Superior temporal gyrus (tissue), 1 donor: ENCODE measurements at regions not wholly inside any gene's neighbourhood (a gene's known extent, or its start where the extent isn't known, plus 50 kb on each side); places are given as distances from the start of the nearest gene placed in this dataset.

Experiments used
- DNase-seq: peaks from one replicate; pipeline ENCODE4 v3.0.0-alpha.2; 2016; ENCODE audit errors: extremely low spot score

DNA sequence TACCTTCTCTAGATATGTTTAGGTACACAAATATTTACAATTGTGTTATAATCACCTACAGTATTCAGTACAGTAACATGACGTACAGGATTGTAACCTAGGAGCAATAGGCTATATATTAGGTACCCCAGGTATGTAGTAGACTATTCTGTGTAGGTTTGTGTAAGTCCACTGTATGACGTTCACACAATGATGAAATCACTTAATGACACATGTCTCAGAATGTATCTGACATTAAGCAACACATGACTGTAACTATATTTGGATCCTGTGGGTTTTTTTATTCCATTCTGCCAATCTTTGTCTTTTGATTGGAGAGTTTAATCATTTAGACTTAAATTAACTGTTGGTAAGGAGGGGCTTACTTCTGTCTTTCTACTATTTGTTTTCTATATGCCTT lies 52.1 kb downstream of the STYXL2 start:
- DNase-seq = no peak

DNA sequence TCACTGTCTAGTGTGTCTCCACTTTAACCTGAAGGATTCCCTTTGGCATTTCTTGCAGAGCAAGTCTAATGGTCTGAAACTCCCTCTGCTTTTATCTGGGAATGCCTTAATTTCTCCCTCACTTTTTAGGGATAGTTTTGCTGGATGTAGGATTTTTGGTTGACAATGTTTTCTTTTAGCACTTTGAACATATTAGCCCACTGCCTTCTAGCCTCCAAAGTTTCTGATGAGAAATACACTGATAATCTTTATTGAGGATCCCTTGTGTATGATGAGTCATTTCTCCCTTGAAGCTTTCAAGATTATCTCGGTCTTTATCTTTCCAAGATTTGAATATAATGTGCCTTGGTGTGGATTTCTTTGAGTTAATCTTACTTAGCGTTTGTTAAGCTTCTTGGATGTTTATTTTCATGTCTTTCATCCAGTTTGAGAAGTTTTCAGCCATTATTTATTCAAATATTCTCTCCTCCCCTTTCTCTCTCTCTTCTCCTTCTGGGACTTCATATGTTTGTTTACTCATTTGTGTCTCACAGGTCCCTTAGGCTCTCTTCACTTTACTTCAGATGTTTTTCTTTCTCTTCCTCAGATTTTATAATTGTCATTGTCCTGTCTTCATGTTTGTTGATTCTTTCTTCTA lies 53.1 kb downstream of the STYXL2 start:
- DNase-seq = no peak

DNA sequence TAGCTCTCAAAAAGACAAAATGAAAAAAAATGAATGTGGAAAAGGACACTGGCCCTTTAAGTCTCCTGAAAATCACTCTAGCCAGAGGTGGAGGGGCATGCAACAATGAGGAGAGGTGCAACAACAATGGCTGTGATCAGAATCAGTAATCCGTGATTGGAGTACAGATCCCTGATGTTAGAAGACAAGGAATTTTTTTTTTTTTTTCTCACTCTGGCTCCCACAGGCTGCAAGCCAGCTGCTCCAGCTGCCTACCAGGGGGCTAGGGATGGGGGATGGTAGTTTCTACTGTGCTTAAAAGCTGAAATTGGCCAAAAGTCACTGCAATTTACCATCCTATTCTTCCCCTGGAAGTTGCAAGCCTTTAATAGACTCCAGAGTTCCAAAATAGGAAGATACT lies 54.5 kb downstream of the STYXL2 start:
- DNase-seq = no peak

DNA sequence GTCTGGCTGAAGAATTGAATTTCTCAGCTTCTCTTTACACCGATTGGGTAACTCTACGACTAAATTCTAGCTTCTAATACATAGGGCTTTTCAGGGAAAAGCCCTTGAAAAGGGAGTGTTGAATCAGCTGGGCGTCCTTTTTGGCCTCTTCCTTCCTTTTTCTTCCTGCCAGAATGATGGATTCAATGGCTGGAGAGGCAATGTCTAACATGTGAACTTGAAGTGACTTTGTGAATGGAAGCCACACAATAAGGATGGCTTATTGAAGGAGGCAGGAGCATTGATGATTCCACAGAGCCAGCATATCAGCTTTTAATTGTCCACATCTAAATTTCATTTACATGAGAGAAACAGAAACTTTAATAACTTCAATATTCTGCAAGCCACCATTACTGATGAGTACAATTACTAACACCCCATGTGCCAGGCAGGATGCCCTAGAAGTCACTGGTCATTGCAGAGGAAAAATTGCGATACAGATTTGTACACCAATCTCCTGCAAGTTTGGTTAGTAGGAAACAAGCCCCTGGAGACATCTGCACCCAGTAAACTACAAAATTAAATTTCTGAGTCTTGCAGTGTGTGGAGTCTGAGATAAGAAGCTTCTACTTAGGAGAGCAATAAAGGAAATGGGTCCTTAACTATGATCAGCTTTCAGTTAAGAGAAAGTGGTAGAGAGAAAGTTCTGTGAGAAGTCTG lies 56.1 kb downstream of the STYXL2 start:
- DNase-seq = no peak

DNA sequence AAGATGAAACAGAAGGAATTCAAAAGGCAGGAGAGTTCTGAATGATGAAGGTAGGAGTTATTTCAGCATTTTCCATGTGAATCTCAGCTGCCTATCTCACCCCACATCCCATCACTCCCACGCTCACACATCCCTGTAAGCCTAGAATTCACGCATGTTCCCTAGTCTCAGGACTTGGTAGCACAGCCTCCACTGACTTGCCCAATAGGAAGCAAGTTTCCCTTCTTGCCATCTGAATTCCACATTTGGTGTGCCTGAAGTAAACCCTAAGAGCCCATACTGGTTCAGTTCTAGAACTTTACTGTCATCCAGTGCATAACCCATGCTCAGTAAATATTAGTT lies 56.6 kb downstream of the STYXL2 start:
- no peak for DNase-seq

DNA sequence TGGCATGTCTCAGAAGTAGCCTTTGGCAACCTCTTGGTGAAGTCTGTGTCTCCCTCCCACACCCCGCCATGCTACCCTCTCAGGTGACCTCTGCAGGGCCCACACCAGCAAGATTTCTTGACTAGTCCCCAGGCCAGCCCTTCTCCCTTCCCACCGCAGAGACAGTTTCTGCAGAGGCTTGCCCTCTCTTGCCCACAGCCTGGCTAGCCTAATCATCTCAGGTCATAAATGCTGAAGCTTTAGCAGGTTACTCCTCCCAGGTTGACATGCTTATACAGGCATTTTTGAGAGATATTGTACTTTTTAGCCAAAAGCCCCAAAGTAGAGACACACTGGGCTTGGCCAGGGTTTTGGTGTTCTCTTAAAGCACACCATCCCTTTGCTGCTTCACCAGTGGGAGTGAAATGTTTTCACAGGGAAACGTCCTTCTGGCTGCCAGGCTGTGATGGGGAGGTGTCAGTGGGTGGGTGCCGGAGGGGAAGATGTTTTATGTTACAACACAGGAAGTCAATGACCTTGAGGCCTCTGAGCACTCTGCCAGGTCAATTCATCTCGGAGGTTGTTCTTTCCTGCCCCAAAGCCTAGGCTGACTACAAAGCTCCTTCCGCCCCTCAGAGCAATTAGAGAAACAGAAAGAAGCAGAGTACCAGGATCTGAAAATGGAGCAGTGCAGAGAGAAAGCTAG lies 58.5 kb downstream of the STYXL2 start:
- no peak for DNase-seq

DNA sequence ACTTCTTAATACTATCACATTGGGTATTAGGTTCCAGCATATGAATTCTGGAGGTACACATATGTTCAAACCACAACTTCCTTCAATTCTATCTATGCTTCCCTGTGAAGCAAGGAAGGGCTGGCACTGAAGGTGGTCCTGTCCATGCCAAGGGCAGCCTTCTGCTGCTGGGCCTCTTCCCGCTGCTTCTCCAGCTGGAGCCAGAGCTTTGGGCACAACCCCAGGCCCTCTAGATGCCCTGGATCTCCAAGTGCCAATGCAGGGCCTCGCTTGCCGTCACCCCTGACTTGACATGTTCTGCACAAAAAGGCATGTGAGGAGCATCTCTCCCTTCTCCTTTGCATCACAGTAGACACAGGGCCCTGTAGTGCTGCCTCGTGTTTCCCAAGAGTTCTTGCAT lies 62.6 kb downstream of the STYXL2 start:
- no peak for DNase-seq

DNA sequence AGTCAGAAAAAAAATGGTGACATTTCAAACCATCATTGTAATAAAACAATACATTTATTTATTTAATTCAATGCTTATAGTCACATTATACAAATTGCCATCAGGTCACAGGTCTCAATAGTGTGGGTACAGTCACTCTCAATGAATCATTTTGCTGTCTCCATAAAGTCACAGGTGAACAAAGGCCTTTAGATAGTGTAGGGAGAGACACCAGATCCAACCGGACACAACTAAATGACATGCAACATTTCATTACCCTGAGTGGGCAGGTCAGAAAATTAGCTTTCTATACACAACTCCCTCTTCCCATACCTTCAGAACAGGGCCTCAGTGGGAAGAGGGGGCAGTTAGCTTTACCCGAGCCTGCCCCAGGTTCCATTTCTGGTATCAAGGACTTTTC lies 63.2 kb downstream of the STYXL2 start:
- DNase-seq = no peak

DNA sequence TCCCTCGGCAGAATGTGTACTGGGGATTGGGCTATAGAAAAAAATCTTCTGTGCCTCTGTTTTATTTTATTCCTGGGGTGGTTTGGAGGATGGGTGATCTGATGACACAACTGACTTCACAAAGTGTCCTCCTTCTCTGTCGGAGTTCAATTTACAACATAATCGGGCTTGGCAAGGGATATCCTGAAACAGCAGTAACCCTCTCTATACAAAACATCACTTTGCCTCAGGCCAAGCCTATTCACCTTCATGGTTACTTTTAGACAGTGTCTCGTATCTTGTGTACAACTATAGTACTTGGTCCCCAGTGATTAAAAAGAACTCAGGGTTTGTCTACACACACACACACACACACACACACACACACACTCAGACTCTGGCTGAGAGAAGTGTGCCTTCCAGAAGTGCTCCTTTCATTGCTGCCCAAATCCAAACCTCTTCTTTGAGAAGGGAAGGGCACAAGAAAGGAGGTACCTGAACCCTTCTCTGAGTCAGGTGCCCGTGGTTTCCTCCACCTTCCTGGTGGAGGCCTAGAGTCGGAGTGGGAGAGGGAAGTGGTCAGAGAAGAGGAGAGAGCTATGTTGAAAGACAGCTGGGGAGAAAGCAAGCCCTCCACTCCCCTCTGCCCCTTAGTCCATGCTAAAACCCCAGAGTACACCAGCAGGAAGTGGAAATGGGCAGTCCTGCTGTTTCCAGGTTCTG lies 62.4 kb upstream of the POU2F1 start:
- DNase-seq = no peak

DNA sequence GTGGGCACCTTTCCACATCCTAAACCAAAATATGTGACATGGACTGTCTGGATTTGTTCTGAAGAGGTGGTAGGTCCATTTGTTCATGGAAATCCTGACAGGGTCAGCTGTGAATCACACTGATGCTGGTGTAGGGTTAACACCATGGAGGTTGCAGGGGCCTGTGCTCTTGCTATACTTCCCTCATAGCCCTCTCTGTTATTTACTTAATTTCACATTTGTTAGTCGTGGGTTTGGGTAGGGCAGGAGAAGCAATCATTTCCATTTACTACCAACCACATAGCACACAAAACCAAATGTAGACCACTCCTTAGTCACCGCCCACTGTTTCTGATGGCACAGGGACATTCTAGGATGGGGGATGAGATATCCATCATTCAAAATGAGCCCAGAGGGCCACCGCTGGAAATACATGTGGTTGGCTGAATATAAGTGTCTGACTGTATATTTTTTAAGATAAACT lies 61.8 kb upstream of the POU2F1 start:
- no peak for DNase-seq

DNA sequence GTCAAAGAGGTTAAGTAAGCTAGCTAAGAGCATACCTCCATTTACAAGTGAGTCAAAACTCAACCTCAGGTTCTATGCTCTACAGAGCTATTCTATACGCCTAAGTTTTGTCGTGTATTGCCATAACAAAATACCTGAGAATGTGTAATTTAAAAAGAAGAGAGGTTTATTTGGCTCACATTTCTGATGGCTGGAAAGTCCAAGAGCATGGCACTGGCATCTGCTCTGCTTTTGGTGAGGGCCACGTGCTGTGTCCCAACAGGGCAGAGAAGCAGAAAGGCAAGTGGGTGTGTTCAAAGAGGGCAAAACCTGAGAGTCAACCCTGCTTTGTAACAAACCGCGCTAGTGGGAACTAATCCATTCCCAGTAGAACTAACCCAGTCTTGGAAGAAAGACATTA lies 60.9 kb upstream of the POU2F1 start:
- no peak for DNase-seq

DNA sequence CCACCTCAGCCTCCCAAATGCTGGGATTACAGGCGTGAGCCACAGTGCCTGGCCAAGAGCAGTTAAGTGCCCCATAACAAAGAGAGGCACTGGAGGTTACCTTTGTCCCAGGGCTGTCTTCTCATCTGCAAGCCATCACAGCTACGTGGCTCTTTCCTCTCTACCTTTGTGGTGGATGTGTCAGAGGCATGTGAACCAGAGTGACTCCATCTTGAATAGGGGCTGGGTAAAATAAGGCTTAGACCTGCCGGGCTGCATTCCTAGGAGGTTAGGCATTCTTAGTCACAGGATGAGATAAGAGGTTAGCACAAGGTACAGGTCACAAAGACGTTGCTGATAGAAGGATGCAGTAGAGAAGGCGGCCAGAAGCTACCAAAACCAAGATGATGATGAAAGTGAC lies 59.4 kb upstream of the POU2F1 start:
- no peak for DNase-seq

DNA sequence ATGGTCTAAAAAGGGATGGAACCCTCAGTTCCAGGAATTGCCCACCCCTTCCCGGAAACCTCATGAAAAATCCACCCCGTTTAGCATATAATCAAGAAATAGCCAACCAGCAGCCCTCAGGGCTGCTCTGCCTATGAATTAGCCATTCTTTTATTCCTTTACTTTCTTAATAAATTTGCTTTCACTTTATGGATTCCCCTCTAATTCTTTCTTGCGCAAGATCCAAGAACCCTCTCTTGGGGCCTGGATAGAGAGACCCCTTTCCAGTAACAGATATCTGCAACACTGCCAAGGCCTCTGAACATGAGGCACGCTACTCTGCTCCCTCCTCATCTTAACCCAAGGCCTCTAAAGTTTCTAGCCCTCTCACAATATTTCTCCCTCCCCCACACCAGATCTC lies 58.9 kb upstream of the POU2F1 start:
- no peak for DNase-seq

DNA sequence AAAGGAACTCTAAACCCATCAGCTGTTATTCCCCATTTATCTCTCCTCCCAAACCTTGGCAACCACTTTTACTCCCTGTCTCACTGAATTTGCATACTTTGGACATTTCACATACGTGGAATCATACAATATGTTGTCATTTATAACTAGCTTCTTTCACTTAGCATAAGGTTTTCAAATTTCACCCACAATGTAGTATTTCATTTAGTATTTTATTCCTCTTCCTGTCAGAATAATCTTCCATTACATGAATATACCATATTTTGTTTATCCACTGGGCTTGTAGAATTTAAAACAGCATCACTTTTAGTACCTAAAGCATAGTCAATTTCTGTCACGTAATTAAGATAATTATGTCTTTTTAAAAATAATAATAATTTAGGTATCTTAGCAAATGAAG lies 55.5 kb upstream of the POU2F1 start:
- DNase-seq = no peak

DNA sequence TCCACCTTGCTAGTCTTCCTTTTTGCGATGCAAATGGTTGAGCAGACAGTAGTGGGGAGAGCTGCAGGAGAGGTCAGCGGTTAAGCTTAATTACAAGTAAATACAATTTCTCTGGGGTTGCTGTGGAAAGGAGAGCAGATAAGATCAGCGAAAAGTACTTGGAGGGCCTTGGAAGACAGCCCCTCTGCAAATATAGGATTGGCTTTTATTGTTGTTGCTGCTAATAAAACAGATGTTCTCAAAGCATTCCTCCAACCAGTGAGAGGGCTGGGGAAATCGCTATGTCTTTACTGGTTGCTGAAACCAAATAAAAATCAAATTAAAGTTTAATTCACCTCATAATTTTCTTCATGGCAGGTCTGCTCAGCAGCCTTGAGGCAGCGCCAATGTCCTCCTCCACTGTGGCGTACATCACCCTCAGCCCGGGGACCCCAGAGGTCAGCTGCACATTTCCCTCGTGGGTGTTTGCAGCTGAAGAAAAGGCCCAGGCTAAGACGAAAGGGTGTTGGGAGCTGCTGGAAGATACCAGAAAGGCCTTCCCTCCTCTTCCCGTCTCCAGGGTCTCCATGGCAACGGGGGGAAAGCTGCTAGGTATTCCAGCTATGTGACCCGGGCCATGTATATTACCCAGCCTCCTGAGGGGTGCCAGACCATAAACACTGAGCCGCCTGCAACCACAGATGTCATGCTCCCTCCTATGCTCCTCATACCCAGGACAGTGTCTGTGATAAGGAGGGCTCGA lies 54.6 kb upstream of the POU2F1 start:
- no peak for DNase-seq

DNA sequence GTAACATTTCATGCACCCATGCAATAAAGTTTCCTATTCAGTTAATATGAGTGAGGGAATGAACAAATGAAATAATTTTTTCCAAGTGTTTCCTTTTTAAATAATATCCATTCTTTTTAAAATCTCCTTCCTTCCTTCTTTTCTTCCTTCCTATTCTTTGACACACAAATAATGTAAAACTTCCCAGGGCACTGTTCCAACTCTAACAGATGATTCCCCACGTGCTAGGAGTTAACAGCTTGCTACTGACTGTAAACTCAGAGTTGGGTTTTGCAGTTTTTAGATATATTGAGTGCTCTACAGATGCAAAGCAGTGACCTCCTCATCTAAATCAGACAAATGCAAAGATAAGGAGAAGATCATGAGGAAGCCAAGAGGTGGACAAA lies 54.0 kb upstream of the POU2F1 start:
- DNase-seq = no peak

DNA sequence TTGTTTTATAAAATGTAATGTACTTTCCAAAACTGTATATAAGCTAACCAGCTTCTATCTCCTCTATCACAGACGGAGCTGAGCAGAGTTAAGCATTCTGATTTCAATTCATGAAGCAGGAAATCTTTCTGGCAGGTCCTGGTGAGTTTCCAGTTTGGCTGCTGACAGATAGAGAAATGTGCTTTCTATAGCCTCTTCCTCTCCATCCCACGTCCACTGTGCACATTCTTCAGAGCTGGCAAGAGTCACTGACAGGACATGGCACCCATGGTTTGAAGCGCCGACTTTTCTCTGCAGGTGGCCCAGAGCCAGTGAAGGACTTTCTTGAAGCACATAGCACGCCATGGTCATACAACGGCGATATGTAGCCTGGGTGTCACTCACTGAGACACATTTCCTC lies 52.3 kb upstream of the POU2F1 start:
- peak; percentile 29 for DNase-seq

DNA sequence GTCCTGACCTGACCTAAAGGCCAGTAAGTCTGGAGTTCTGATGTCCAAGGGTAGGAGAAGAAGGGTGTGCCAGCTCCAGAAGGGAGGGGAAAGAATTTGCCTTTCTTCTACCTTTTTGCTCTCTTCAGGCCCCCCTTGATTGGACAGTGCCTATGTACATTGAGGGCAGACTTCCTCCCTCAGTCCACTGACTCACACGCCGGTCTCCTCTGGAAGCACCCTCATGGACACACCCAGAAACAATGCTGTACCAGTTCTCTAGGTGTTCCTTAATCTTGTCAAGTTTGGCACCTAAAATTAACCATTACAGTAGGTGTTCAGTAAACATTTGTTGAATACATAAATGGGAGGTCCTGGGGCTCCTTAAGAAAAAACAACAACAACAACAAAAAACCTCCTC lies 51.0 kb upstream of the POU2F1 start:
- DNase-seq = no peak
